ENCODE measurements at regions not wholly inside any gene's neighbourhood (a gene's known extent, or its start where the extent isn't known, plus 50 kb on each side); places are given as distances from the start of the nearest gene placed in this dataset.
"Not testable (repeated sequence)": the region's sequence is repeated elsewhere in the genome, so short reads cannot be mapped to it uniquely, and the experiment has no call there.

DNA sequence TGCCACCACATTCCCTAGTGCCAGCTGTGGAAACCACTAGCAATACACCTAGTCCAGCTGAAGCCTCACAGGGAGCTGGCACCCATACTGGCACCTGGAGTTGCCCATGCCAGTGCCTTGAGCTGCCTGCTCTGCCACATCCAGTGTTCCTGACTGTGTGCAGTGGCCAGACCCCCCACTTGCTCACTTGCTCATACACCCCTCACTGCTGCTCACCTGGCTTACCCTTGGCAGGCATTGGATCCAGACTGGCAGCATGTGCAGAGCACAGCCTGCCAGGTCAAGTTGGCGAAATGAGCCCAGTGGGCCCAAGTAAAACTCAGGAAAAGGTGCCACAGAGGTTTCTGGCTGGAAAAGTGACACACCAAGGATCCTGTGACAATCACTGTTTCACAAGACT is 1618.6 kb upstream of the PRMT6 start:
- no peak for DNase-seq

DNA sequence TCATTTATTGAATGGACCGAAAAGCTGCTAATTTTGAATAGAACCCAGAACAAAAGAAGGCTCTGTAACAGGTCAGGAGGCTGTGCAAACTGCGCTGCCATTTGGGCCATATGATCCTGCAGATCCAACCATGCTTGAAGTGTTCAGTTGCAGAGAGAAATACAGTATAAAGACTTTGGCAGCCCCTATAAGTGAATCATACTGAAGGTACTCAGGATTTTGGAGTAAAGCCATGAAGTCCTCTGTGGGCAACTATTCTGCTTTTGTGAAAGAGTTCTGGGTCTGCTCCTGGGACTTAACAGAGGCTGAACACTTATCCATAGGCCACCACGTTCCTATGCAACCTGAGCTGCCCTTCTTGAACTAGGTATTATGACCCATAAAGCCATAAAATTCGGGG is 1613.6 kb upstream of the PRMT6 start:
- no peak for DNase-seq

DNA sequence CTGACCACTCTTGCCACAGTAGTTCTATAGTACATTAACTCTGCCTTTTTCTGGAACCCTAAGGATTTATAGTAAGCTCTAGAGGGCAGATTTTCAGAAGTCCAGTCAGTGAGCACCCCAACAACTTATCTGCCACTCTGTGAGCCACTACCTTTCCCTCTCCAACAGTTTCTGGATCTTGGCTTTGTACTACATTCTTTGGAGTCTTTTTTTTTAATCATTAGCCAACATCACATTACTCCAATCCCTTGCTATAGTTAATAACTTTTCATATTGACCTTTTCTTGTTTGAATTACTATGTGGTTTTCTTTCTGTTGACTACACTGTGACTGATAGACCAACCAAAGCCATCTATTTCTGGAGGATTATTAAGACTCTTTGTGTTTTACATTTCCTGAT is 1596.7 kb upstream of the PRMT6 start:
- no peak for DNase-seq

DNA sequence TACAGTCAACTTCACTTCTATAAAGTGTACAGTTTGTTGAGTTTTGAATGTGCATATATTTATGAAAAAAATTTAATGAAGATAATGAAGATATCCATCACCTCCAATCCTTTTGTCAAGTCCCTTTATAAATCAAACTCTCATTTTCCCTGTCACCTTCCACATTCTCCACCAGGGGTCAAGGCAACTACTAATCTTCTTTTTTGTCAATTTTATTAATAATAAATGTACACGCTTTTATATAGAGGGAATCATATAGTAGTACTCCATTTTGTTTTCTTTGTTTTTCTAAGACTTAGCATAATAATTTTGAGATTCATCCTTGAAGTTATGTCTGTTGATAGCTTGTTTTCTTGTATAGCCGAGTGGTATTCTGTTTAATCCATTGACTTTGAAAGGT is 1594.2 kb upstream of the PRMT6 start:
- no peak for DNase-seq

DNA sequence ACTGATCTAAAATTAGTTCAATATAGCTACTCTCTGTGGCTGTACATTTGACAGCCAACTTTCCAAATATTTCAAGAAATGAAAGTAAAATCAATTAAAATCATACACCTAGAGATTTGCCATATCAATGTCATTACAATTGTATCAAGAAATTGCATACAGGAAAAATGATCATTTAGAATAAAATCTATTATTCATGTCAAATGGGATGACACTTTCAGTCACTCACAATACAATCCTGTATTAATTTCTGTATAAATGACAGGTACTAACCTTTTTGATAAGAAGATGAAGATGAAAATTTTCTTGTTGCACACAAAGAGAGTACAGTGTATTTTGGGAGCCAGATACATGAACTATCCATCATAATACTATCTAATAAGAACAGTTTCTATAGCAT is 1588.9 kb upstream of the PRMT6 start:
- no peak for DNase-seq

DNA sequence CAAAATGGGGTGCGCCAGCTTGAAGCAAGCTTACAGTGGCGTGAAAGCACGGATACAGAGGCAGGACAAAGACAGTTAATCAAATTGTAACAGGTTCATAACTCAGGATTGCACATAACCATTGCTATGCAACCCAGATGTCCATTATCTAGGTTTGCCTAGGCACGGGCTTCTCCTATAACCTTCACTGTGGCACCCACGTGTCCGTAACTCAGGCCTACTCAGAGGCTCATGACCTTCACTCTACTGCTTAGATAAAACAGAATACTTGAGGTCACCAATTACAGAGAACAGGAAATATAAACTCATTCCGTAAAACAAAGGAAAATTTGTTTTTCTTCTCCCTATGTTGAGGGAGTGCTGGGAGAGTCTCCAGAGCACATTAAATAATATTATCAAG is 1585.9 kb upstream of the PRMT6 start:
- DNase-seq: not testable (repeated sequence)

DNA sequence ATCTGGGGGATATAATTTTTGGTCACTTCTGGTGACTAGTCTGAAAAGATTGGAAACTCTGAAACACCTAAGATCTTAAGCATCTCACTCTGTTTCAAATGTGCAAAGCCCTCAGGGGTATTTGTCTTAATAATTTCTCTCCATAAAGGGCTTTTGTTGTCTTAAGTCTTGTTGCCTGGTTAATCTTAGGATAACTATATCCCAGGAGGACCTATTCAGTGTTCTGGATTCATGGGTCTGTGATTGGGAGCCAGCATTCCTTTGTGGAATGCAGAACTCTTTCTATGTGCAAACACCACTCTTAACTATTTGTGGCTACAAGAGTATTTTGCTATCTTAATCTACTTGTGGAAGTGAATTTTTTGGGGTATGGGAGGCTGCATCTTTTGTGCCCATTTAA is 1573.0 kb upstream of the PRMT6 start:
- DNase-seq: no peak

DNA sequence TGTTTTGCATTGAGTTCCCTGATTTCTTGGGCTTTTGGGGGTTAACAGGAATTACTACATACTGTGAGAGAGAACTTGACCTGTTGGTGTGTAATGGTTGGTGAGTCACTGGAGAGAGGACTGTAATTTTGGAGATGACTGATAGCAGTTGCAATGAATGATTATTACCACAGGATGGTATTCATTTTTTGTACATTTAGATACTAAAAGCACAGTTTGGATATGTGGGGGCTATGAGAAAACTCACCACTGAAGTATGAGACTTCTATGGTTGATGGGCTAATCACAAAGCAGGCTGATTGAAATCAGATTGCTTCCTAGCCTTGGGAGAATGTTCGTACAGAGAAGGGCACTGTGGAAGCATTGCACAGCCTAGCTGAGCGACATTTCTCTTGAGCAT is 1571.3 kb upstream of the PRMT6 start:
- no peak for DNase-seq

DNA sequence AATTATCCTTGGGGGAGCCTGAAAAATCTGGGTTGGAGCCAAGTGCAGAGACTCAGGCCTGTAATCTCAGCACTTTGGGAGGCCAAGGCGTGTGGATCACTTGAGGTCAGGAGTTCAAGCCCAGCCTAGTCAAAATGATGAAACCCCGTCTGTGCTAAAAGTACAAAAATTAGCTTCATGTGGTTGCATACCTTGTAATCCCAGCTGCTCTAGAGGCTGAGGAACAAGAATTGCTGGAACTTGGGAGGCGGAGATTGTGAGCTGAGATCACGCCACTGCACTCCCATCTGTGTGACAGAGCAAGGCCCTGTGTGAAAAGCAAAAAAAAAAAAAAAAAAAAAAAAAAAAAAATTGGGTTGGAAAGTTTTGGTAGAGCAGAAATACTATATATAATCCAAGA is 1563.6 kb upstream of the PRMT6 start:
- DNase-seq: no peak

DNA sequence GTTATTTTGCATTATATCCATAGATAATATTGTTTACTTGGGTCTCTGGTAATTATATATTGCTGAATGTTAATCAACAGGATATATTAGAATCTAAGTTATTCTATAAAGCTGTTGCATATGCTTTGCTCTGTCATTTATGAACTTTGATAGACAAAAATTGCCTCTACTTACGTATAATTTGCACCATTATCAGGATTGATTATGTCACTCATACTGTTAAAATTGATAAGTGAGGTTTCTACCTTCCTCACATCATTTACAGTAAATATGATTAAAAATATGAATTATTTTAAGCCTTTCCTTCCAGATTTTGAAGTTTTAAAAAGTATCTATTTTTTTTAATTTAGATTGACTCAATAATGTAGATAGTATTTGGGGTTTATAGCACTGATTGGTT is 1540.4 kb upstream of the PRMT6 start:
- no peak for DNase-seq

DNA sequence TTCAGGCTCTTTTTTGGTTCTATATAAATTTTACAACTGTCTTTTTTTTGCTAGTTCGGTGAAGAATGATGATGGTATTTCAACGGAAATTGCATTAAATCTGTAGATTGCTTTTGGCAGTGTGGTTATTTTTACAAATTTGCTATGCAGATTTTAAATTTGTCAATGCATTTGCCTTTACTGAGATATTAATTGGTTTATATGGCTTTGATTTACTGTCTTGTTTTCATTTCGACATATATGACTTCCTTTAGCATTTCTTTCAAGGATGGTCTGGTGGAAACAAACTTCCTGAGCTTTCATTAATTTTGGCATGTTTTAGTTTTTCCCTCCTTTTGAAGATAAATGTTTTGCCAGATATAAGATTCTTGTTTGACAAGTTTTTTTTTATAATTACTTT is 1522.5 kb upstream of the PRMT6 start:
- DNase-seq: no peak

DNA sequence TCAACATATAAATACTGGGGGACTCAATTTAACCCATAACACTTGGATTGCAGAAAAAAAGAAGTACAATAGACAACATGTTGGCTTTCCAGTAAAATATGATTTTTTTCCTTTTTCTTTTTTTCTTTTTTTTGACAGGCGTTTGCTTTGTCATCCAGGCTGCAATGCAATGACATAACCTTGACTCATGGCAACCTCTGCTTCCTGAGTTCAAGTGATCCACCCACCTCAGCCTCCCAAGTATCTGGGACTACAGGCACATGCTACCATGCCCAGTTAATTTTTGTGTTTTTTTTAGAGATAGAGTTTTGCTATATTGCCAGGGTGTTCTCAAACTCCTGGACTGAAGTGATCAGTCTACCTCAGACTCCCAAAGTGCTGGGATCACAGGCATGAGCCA is 1512.0 kb upstream of the PRMT6 start:
- no peak for DNase-seq

DNA sequence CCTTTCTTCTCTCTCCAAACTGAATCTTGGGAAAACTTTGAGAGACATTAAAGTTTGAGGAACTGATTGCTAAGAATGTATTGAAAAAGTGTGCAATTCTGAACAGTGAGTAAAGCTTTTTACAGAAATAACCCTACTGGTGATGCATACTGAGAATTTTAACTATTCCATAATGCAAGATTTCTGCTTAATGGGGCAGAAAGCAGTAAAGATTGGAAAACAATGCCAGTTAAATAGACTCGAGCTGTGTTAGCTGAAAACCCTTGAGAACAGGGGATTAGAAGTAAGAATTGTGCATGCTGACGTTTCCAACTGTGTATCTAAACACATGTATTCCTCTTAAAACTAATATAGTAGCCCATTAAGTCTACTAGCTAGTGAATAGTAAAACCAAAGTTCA is 1500.2 kb upstream of the PRMT6 start:
- no peak for DNase-seq

DNA sequence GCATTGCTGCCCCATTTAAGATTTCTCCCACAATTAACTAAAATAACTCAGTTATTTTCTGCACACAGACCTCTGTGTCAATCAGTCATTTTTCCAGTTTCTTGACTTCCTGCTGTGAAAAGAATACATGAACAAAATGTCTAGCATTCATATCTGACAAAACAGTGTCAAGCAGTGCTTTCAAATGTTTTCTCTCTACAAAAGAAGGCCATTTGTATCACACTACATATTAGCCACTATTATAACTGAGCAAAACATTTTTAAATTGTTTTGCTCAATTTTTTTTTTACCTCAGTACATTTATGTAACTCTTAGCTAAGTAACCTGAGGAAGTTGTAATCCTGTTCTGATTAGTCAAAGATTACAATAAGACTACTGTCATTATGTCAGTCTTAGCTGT is 1498.5 kb upstream of the PRMT6 start:
- DNase-seq: no peak

DNA sequence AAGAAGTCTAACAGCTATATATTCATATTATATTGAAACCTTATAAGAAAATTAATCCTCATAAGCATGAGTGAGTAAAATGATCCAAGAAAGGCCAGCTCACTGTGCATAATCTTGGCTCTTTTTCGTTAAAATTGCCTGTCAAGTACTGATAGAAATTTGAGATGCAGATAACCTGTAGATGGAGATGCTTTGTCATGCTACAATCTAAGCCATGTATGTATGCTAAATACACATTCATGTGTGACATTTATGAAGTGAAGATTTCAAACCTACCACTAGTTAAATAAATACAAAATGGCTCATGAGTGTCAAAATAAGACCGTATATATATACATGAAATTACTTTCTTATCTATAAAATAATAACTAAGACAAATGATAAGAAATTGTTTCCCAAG is 1491.5 kb upstream of the PRMT6 start:
- DNase-seq: no peak

DNA sequence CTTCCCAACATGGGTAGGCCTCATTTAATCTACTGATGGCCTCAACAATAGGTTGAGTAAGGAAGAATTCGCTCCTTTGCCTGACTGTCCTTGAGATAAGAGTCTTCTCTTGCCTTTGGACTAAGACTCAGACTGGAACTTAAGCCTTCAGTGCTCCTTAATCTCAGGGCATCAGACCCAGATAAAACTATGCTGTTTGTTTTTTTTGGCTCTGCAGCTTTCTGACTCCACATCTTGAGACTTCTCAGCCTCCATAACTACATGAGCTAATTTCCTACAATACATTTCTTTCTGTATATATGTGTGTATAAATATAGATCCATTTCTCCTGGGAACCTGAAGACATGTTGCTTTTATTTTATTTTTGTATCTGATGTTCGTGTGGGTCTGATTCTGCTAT is 1470.7 kb upstream of the PRMT6 start:
- DNase-seq: no peak

DNA sequence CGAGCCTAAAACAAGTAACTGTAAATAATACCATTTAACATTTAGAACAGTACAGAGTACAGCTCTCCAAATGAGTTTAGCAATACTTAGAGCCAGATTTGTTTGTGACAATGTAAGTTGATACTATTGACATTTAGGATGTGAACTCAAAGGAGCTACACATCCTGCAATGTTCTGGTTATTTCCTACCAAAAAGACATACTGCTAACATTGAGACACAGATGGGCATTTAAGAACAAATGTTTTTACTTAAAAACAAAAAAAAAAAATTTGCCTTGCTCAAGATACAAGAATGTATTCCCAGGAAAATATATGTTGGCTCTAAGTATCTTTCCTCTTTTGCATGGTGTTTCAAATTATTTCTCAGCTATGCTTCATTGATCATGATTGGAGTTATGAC is 1464.8 kb upstream of the PRMT6 start:
- no peak for DNase-seq

DNA sequence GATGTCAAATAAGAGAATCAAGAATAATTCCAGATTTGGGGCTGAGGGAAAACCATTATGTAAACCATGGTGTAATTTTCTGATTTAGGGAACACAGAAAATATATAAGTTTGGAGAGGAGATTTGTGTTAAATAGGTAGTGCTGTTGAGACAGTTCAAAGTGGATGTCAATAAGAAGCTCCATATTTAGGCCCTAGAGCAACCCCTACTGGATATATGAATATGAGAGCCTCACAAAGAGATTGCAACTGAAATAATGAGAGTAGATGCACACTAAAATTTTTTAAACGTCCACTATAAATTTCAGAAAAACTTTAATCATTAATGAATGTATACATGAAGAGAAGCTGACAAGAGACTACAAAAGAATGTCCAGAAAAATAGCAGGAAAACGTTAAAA is 1447.8 kb upstream of the PRMT6 start:
- DNase-seq: no peak

DNA sequence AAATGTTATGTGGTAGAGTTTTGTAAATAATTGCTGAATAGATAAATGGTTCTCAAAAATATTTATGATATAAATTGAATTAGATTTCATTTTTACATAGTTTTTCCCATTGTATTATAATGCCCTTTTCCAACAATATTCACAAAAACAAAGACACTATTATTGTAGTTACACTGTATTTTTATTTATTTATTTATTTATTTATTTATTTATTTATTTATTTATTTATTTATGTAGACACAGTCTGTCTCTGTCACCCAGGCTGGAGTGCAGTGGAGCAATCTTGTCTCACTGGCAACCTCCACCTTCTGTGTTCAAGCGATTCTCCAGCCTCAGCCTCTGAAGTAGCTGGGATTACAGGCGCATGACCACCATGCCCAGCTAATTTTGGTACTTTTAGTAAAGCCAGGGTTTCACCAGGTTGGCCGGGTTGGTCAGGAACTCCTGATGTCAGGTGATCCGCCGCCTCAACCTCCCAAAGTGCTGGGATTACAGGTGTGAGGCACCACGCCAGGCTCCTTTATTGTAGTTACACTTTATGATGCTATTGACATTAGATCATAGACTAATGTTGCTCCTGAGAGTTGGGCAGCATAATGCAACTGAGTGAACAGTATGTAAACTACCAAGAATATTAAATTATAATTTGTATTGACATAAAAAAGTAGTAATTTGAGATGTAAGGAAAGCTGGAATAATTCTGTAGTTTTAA is 1430.0 kb upstream of the PRMT6 start:
- no peak for DNase-seq

DNA sequence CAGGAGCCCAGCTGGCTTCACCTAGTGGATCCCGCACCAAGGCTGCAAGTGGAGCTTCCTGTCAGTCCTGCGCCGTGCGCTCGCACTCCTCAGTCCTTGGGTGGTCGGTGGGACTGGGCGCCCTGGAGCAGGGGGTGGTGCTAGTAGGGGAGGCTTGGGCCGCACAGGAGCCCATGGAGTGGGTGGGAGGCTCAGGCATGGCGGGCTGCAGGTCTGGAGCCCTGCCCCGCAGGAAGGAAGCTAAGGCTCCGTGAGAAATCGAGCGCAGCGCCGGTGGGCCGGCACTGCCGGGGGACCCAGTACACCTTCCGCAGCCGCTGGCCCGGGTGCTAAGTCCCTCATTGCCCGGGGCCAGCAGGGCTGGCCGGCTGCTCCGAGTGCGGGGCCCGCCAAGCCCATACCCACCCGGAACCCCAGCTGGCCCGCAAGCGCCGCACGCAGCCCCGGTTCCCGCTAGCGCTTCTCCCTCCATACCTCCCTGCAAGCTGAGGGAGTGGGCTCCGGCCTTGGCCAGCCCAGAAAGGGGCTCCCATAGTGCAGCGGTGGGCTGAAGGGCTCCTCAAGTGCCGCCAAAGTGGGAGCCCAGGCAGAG is 1425.2 kb upstream of the PRMT6 start:
- not testable (repeated sequence) for DNase-seq

DNA sequence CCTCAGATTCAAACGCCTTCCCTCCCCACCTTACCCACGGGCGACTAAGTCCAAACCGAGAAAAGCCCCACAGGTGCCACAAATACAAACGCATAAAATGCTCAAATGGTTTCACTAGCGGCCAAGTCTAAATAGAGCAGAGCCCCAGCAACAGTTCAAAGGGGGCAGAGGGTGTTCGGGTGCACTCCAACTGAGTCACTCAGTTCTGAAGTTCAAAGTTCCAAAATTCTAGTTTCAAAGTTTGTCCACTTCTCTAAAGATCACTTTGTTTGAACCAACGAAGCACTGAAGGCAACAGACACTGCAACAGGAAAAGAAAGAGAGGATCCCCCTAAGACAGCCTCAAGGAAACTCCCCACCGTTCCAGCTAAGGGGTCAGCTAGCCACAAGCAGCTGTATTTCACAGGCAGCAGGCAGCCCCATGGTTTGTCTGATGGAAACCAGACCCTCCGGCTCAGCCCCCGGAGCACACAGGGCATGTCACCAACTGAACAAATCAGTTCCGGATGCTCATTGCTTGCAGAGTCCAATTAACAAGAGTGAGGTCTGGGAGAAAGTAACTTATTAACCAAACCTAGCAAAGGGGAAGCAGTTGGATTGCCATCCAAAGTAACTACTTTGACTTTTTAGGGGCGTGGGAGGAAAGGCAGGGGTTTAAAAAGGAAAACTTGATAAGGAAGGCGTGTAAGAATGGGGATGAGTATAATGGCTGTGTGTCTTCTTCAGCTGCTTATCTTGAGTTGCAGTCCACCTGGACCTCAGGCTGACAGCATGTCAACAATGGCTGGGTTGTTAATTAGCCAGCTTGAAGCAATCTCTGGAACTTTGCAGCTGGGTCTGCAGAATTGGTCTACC is 1423.9 kb upstream of the PRMT6 start:
- DNase-seq: no peak

DNA sequence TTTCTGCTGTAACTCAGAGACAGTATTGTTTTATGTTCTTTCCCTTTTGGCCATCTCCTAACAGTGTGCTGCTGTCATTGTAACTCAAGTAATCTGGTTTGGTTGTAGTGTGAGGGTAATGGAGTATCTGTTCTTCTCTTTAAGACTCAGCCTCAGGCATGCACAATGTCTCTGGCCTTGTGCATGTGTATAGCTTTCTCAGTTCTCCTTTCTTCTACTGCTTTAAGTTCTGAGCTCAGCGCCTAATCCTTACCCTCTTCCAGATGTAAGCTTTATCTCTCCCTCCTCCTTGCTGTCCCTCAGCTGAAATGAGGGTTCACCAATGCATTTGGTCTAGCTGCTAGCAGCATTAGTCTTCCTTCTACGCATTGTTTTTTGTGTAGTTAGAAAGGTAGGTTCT is 1420.4 kb upstream of the PRMT6 start:
- DNase-seq: no peak

DNA sequence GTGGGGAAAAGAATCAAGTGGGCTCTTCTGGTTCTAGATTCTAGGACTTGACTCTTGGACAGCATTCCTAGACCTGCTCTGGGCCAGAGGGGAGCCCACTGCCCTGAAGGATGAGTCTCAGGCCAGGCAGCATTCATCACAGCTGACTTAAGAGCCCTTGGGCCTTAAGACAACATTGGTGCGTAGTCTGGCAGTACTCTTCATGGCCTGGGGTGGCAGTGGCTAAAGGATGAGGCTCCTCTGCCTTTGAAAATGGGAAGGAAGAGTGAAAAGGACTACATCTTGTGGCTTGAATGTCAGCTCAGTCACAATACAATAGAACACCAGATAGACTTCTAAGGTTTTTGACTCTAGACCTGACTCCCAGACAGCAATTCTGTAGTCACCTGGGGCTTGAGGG is 1415.1 kb upstream of the PRMT6 start:
- no peak for DNase-seq

DNA sequence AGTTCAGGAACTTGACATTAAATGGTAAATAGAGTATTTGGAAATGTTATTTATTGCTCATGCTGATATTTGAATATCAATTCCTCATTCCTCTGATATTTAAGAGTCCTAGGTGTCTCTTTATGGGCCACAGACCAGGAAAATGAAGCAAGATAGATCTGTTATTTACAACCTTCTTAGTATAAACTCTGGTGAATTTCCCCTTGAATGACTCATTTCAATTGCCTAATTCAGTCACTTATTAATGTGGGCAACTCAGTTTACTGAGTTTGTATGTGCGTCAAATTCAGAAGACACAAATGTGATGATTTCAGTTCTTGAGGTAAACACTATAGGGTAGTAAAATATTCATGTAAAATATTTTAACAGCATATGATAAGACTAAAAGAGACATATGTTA is 1404.4 kb upstream of the PRMT6 start:
- no peak for DNase-seq
